GM18517 (cell line): ENCODE measurements at regions not wholly inside any gene's neighbourhood (a gene's known extent, or its start where the extent isn't known, plus 50 kb on each side); places are given as distances from the start of the nearest gene placed in this dataset.
A peak's percentile ranks its signal among the peaks of the same experiment; 100 is the strongest.
"Not testable (repeated sequence)": the region's sequence is repeated elsewhere in the genome, so short reads cannot be mapped to it uniquely, and the experiment has no call there.

Experiments used
- ATAC-seq: cut with Tn5 transposase; IDR thresholded peaks from one replicate; pipeline ENCODE4 v1.9.1; 2021; ENCODE audit warnings: mild to moderate bottlenecking, moderate library complexity; ENCODE audit not compliant: unreplicated experiment

- ATAC-seq = not testable (repeated sequence)
Observed at GRCh38 chr9:42370172-42370571, 186.7 kb downstream of the SPATA31A6 start.

GRCh38 chr9:42371417-42371816 lies 188.0 kb downstream of the SPATA31A6 start:
- ATAC-seq = not testable (repeated sequence)

- ATAC-seq = not testable (repeated sequence)
Observed at GRCh38 chr9:42377530-42378417, 194.3 kb downstream of the SPATA31A6 start.

GRCh38 chr9:42378418-42378815 lies 195.0 kb downstream of the SPATA31A6 start:
- no peak for ATAC-seq

- not testable (repeated sequence) for ATAC-seq
Observed at GRCh38 chr9:42379602-42380001, 196.1 kb downstream of the SPATA31A6 start.

GRCh38 chr9:42384585-42384984 lies 201.1 kb downstream of the SPATA31A6 start:
- not testable (repeated sequence) for ATAC-seq

- not testable (repeated sequence) for ATAC-seq
Observed at GRCh38 chr9:42385574-42386120, 202.2 kb downstream of the SPATA31A6 start.

- ATAC-seq = no peak
Observed at GRCh38 chr9:42386477-42386876, 203.0 kb downstream of the SPATA31A6 start.

- ATAC-seq = no peak
Observed at GRCh38 chr9:42388146-42388690, 204.8 kb downstream of the SPATA31A6 start.

GRCh38 chr9:42388846-42389245 lies 205.4 kb downstream of the SPATA31A6 start:
- no peak for ATAC-seq

GRCh38 chr9:42392773-42393455 lies 209.5 kb downstream of the SPATA31A6 start:
- peak; percentile 43 for ATAC-seq

GRCh38 chr9:42396318-42396717 lies 212.9 kb downstream of the SPATA31A6 start:
- no peak for ATAC-seq

GRCh38 chr9:42397336-42397735 lies 213.9 kb downstream of the SPATA31A6 start:
- ATAC-seq = not testable (repeated sequence)

- ATAC-seq = not testable (repeated sequence)
Observed at GRCh38 chr9:42402919-42403318, 219.5 kb downstream of the SPATA31A6 start.

- not testable (repeated sequence) for ATAC-seq
Observed at GRCh38 chr9:42409581-42409980, 226.1 kb downstream of the SPATA31A6 start.

GRCh38 chr9:42412354-42412753 lies 228.9 kb downstream of the SPATA31A6 start:
- ATAC-seq = not testable (repeated sequence)

GRCh38 chr9:42414865-42415264 lies 231.4 kb downstream of the SPATA31A6 start:
- not testable (repeated sequence) for ATAC-seq

GRCh38 chr9:42419652-42420051 lies 236.2 kb downstream of the SPATA31A6 start:
- not testable (repeated sequence) for ATAC-seq

GRCh38 chr9:42420324-42420723 lies 236.9 kb downstream of the SPATA31A6 start:
- peak; percentile 64 for ATAC-seq

- not testable (repeated sequence) for ATAC-seq
Observed at GRCh38 chr9:42421630-42422029, 238.2 kb downstream of the SPATA31A6 start.
